GM12878 (cell line): ENCODE measurements at regions not wholly inside any gene's neighbourhood (a gene's known extent, or its start where the extent isn't known, plus 50 kb on each side); places are given as distances from the start of the nearest gene placed in this dataset.

Source experiments
- CHD1 ChIP-seq: IDR thresholded peaks from 2 replicates; pipeline ENCODE4 v1.6.1; 2012; ENCODE audit warnings: low read depth, low read length, improper control_type of control experiment
- CTCF ChIP-seq, 3 experiments: IDR thresholded peaks in 2 of 3; conservative IDR thresholded peaks in 1 of 3; 2 replicates each; pipeline ENCODE4 v1.5.1; 2011; ENCODE audit warnings: low read depth in 3 of 3, low read length in 3 of 3, mild to moderate bottlenecking in 3 of 3, control low read depth in 2 of 3, moderate library complexity in 2 of 3, inconsistent platforms in 1 of 3, mixed read lengths in 1 of 3; ENCODE audit not compliant: control insufficient read depth in 2 of 3, insufficient read depth in 1 of 3; ENCODE audit errors: extremely low read depth in 1 of 3
- EZH2 ChIP-seq: IDR thresholded peaks from 2 replicates; pipeline ENCODE4 v1.6.1; 2012; ENCODE audit warnings: low read depth, mild to moderate bottlenecking, control low read depth, inconsistent platforms, low read length, borderline replicate concordance; ENCODE audit not compliant: control insufficient read depth
- HCFC1 ChIP-seq: fragments of 150-350 bp; IDR thresholded peaks from 2 replicates; pipeline ENCODE4 v1.6.1; 2014; ENCODE audit warnings: low read length
- NFYA ChIP-seq: IDR thresholded peaks from 2 replicates; pipeline ENCODE4 v1.6.1; 2011; ENCODE audit warnings: low read depth, mild to moderate bottlenecking, low read length, improper control_type of control experiment, borderline replicate concordance

- TF ChIP-seq CHD1 = no peak
- no peak for TF ChIP-seq HCFC1
- no peak for TF ChIP-seq CTCF (IDR thresholded peaks at IDR 0.05 in 2 of 3, conservative IDR thresholded peaks at IDR 0.05 in 1 of 3; ENCODE audit: control insufficient read depth in 2 of 3, extremely low read depth in 1 of 3, insufficient read depth in 1 of 3, low read depth in 3 of 3, low read length in 3 of 3)
- no peak for TF ChIP-seq EZH2
- TF ChIP-seq NFYA = no peak
These were observed 341.5 kb downstream of the CASP12 start for GRCh38 chr11:104556606-104557301.
